Karpas-422 (cell line): ENCODE measurements at regions not wholly inside any gene's neighbourhood (a gene's known extent, or its start where the extent isn't known, plus 50 kb on each side); places are given as distances from the start of the nearest gene placed in this dataset.

Experiments used
- DNase-seq: peaks from one replicate; pipeline ENCODE4 v3.0.0-alpha.2; 2015
- H2AFZ ChIP-seq: fragments of 200-600 bp; sonication (generic); 2 replicates; pipeline ENCODE4 v1.6.1; 2014; ENCODE audit warnings: antibody characterized with exemption, low read length, mixed read lengths
- H3K27ac ChIP-seq: fragments of 200-600 bp; sonication (generic); 2 replicates; pipeline ENCODE4 v1.5.1; 2014; ENCODE audit warnings: mild to moderate bottlenecking, low read length, moderate library complexity
- H3K27me3 ChIP-seq: fragments of 200-600 bp; sonication (generic); 2 replicates; pipeline ENCODE4 v1.6.1; 2014; ENCODE audit warnings: low read length, mixed read lengths
- H3K36me3 ChIP-seq: fragments of 200-600 bp; sonication (generic); 2 replicates; pipeline ENCODE4 v1.6.1; 2014; ENCODE audit warnings: low read length, mixed read lengths; ENCODE audit not compliant: insufficient read depth
- H3K4me1 ChIP-seq: fragments of 200-600 bp; sonication (generic); 2 replicates; pipeline ENCODE4 v1.6.1; 2014; ENCODE audit warnings: mild to moderate bottlenecking, low read length, mixed read lengths
- H3K4me2 ChIP-seq: fragments of 200-600 bp; sonication (generic); 2 replicates; pipeline ENCODE4 v1.6.1; 2014; ENCODE audit warnings: low read length, low read depth, mild to moderate bottlenecking; ENCODE audit not compliant: poor library complexity, severe bottlenecking
- H3K4me3 ChIP-seq: fragments of 200-600 bp; sonication (generic); 2 replicates; pipeline ENCODE4 v1.5.1; 2014; ENCODE audit warnings: mild to moderate bottlenecking, antibody characterized with exemption, low read length, mixed read lengths
- H3K79me2 ChIP-seq: fragments of 200-600 bp; sonication (generic); 2 replicates; pipeline ENCODE4 v1.6.1; 2014; ENCODE audit warnings: mild to moderate bottlenecking, low read length, mixed read lengths
- H3K9ac ChIP-seq: fragments of 200-600 bp; sonication (generic); 2 replicates; pipeline ENCODE4 v1.6.0; 2014; ENCODE audit warnings: low read length
- H3K9me2 ChIP-seq: fragments of 200-600 bp; sonication (generic), shearing (Covaris generic); replicated peaks from 2 replicates; pipeline ENCODE4 v1.6.0; 2014; ENCODE audit warnings: mild to moderate bottlenecking, low read length, moderate library complexity; ENCODE audit not compliant: insufficient read depth
- H3K9me3 ChIP-seq: fragments of 300-700, 200-600 bp; sonication (generic); 2 replicates; pipeline ENCODE4 v1.6.1; 2014; ENCODE audit warnings: low read length, mixed read lengths
- H4K20me1 ChIP-seq: fragments of 200-600 bp; sonication (generic); 2 replicates; pipeline ENCODE4 v1.6.1; 2014; ENCODE audit warnings: mild to moderate bottlenecking, antibody characterized with exemption, low read length, low read depth; ENCODE audit not compliant: insufficient read depth

- no peaks in the 10 kb centered on the region for H3K9me2 ChIP-seq
- H3K4me1 ChIP-seq, result peaks cover 76% of the 10 kb centered on the region
- H3K9me3 ChIP-seq, result no peaks in the 10 kb centered on the region
- H3K27me3 ChIP-seq, result no peaks in the 10 kb centered on the region
- H4K20me1 ChIP-seq, result no peaks in the 10 kb centered on the region
- no peaks in the 10 kb centered on the region for H3K79me2 ChIP-seq
- H3K4me2 ChIP-seq, result no peak overlapping the region
- no peaks in the 10 kb centered on the region for H3K36me3 ChIP-seq
- H2AFZ ChIP-seq, result 0 out of 2 replicates have a peak overlapping the region, but pooled peaks have one; percentile 1
- H3K4me3 ChIP-seq, result no peak overlapping the region
- peak; percentile 19 for DNase-seq
- peak overlapping the region; percentile 24; the same call in 1 of the 2 replicates for H3K27ac ChIP-seq
- no peak overlapping the region for H3K9ac ChIP-seq
These were observed 61.1 kb upstream of the RNF144B start for GRCh38 chr6:18326001-18326400.

GRCh38 chr6:18324706-18325042, 60.3 kb upstream of the DEK start:
- H3K9me3 ChIP-seq, result no peaks in the 10 kb centered on the region
- H3K4me3 ChIP-seq, result no peak overlapping the region
- no peaks in the 10 kb centered on the region for H3K9me2 ChIP-seq
- peak overlapping the region; percentile 54 for H3K4me2 ChIP-seq
- no peaks in the 10 kb centered on the region for H3K36me3 ChIP-seq
- H2AFZ ChIP-seq, result peak overlapping the region; percentile 33
- no peaks in the 10 kb centered on the region for H3K27me3 ChIP-seq
- no peaks in the 10 kb centered on the region for H4K20me1 ChIP-seq
- no peaks in the 10 kb centered on the region for H3K79me2 ChIP-seq
- no peak for DNase-seq
- peaks cover 63% of the 10 kb centered on the region for H3K4me1 ChIP-seq
- peak overlapping the region; percentile 24; the same call in 1 of the 2 replicates for H3K27ac ChIP-seq
- no peak overlapping the region for H3K9ac ChIP-seq

GRCh38 chr6:18323935-18324705, 59.8 kb upstream of the DEK start:
- H3K27ac ChIP-seq, result peak overlapping the region; percentile 24; the same call in 1 of the 2 replicates
- no peak overlapping the region for H3K4me3 ChIP-seq
- no peaks in the 10 kb centered on the region for H4K20me1 ChIP-seq
- H3K4me2 ChIP-seq, result peak overlapping the region; percentile 54
- H3K9me2 ChIP-seq, result no peaks in the 10 kb centered on the region
- no peaks in the 10 kb centered on the region for H3K79me2 ChIP-seq
- no peaks in the 10 kb centered on the region for H3K9me3 ChIP-seq
- H3K36me3 ChIP-seq, result no peaks in the 10 kb centered on the region
- H3K27me3 ChIP-seq, result no peaks in the 10 kb centered on the region
- DNase-seq, result peak; percentile 89
- peak overlapping the region; percentile 26 for H2AFZ ChIP-seq
- H3K4me1 ChIP-seq, result peaks cover 57% of the 10 kb centered on the region
- no peak overlapping the region for H3K9ac ChIP-seq

- no peak overlapping the region for H3K27ac ChIP-seq
- DNase-seq, result no peak
- H3K4me1 ChIP-seq, result peaks cover 12% of the 10 kb centered on the region
- H3K79me2 ChIP-seq, result no peaks in the 10 kb centered on the region
- H2AFZ ChIP-seq, result 0 out of 2 replicates have a peak overlapping the region, but pooled peaks have one; percentile 15
- no peak overlapping the region for H3K4me3 ChIP-seq
- H4K20me1 ChIP-seq, result no peaks in the 10 kb centered on the region
- no peaks in the 10 kb centered on the region for H3K36me3 ChIP-seq
- H3K27me3 ChIP-seq, result no peaks in the 10 kb centered on the region
- no peaks in the 10 kb centered on the region for H3K9me2 ChIP-seq
- no peak overlapping the region for H3K4me2 ChIP-seq
- H3K9me3 ChIP-seq, result no peaks in the 10 kb centered on the region
- H3K9ac ChIP-seq, result no peak overlapping the region
These were observed 53.5 kb upstream of the DEK start for GRCh38 chr6:18317850-18318249.

- no peaks in the 10 kb centered on the region for H3K79me2 ChIP-seq
- H2AFZ ChIP-seq, result no peak overlapping the region
- no peak overlapping the region for H3K27ac ChIP-seq
- no peaks in the 10 kb centered on the region for H3K27me3 ChIP-seq
- no peak overlapping the region for H3K9ac ChIP-seq
- no peaks in the 10 kb centered on the region for H4K20me1 ChIP-seq
- H3K9me3 ChIP-seq, result 0 out of 2 replicates have a peak, but pooled peaks cover 1% of the 10 kb centered on the region
- no peak overlapping the region for H3K4me2 ChIP-seq
- H3K4me3 ChIP-seq, result no peak overlapping the region
- H3K9me2 ChIP-seq, result no peaks in the 10 kb centered on the region
- no peaks in the 10 kb centered on the region for H3K36me3 ChIP-seq
- no peak for DNase-seq
- H3K4me1 ChIP-seq, result peaks cover 8% of the 10 kb centered on the region
These were observed 50.1 kb upstream of the DEK start for GRCh38 chr6:18314317-18314997.
